ENCODE measurements at regions not wholly inside any gene's neighbourhood (a gene's known extent, or its start where the extent isn't known, plus 50 kb on each side); places are given as distances from the start of the nearest gene placed in this dataset.

GRCh38 chr10:54909165-54909564, 108.1 kb upstream of the PCDH15 start:
- DNase-seq = no peak

- DNase-seq = no peak
These were observed 107.0 kb upstream of the PCDH15 start for GRCh38 chr10:54908019-54908418.

- DNase-seq = no peak
These were observed 105.9 kb upstream of the PCDH15 start for GRCh38 chr10:54906940-54907339.

- no peak for DNase-seq
These were observed 104.7 kb upstream of the PCDH15 start for GRCh38 chr10:54905578-54906192.

- DNase-seq = no peak
These were observed 103.8 kb upstream of the PCDH15 start for GRCh38 chr10:54904833-54905232.

GRCh38 chr10:54903745-54904144, 102.7 kb upstream of the PCDH15 start:
- DNase-seq = no peak

GRCh38 chr10:54900584-54900983, 99.6 kb upstream of the PCDH15 start:
- no peak for DNase-seq

- no peak for DNase-seq
These were observed 80.0 kb upstream of the PCDH15 start for GRCh38 chr10:54880996-54881395.

GRCh38 chr10:54869022-54869421, 68.0 kb upstream of the PCDH15 start:
- no peak for DNase-seq

GRCh38 chr10:54866666-54867065, 65.6 kb upstream of the PCDH15 start:
- DNase-seq = no peak

- DNase-seq = no peak
These were observed 53.8 kb upstream of the PCDH15 start for GRCh38 chr10:54854843-54855242.

GRCh38 chr10:54854389-54854788, 53.4 kb upstream of the PCDH15 start:
- DNase-seq = no peak

GRCh38 chr10:54853883-54854282, 52.9 kb upstream of the PCDH15 start:
- no peak for DNase-seq

Measured in NCI-H774 (cell line).